ENCODE measurements at regions not wholly inside any gene's neighbourhood (a gene's known extent, or its start where the extent isn't known, plus 50 kb on each side); places are given as distances from the start of the nearest gene placed in this dataset.

DNA sequence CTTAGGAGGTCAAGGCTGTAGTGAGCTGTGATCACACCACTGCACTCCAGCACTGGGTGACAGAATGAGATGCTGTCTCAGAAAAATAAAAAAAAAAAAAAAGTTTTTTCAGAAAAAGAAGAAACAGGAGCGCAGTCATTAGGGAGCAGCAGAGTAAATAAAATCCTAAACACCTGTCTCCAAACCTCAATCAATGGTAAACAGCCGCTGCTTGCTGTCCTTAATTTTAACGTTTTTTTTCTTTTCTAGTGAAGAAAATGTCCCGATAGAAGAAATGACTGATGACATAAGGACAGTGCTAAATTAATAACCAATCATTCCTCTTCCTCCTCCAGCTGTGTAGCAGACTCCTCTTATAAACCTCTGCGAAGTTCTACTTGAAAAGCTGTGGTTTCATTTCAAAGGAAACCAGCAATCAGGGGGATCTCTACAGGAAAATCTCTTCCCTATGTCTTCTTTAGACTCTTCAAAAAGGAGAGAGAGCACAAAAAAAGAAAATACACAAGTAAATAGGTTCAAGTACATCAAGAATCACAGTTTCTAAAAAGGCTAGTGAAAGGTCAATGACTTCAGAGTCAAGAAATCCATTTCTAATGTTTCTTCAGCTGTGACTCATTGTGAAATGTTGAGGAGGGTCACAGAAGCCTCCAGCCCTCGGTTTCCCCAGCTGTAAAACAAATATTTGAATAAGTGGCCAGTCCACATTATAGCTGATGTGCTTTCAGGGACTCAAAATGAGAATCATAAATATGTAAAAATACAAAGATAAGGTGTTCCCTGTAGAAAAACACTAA, 127.6 kb downstream of the TMCO5A start:
- Histone ChIP-seq H3K27me3 (no peaks in the 10 kb centered on the region), H3K36me3 (no peaks in the 10 kb centered on the region), H3K9me3 (no peaks in the 10 kb centered on the region), H3K4me1 (ENCODE audit: insufficient read depth) (no peaks in the 10 kb centered on the region), H3K27ac (no peak overlapping the region), H3K4me3 (no peak overlapping the region)
- no peak for DNase-seq
- 33 to 43% (median 34%) methylated on average over 6 of the region's 6 CpGs for WGBS, 3 donors
- no peak for TF ChIP-seq CTCF (IDR thresholded peaks at IDR 0.05)
- no peak for TF ChIP-seq EP300 (IDR thresholded peaks at IDR 0.05)
- TF ChIP-seq POLR2A (IDR thresholded peaks at IDR 0.05): no peak
- intact Hi-C loops (cut with DNase I): loop anchor here in 1 of 4 donors (10.0 kb wide), 1 partner anchor 193 kb away; the partner anchor contains the start of gene SPRED1

GRCh38 chr15:38062696-38063095, 128.3 kb downstream of the TMCO5A start:
- Histone ChIP-seq H3K27ac (no peak overlapping the region), H3K4me3 (no peak overlapping the region), H3K4me1 (ENCODE audit: insufficient read depth) (no peaks in the 10 kb centered on the region), H3K36me3 (no peaks in the 10 kb centered on the region), H3K9me3 (no peaks in the 10 kb centered on the region), H3K27me3 (no peaks in the 10 kb centered on the region)
- intact Hi-C loops (cut with DNase I): loop anchor here in 1 of 4 donors (10.0 kb wide), 1 partner anchor 192 kb away; the partner anchor contains the start of gene SPRED1
- TF ChIP-seq CTCF (IDR thresholded peaks at IDR 0.05) (no peak), EP300 (IDR thresholded peaks at IDR 0.05) (no peak), POLR2A (IDR thresholded peaks at IDR 0.05) (no peak)
- no peak for DNase-seq
- 13 to 24% (median 22%) methylated on average over 7 of the region's 7 CpGs for WGBS, 3 donors

DNA sequence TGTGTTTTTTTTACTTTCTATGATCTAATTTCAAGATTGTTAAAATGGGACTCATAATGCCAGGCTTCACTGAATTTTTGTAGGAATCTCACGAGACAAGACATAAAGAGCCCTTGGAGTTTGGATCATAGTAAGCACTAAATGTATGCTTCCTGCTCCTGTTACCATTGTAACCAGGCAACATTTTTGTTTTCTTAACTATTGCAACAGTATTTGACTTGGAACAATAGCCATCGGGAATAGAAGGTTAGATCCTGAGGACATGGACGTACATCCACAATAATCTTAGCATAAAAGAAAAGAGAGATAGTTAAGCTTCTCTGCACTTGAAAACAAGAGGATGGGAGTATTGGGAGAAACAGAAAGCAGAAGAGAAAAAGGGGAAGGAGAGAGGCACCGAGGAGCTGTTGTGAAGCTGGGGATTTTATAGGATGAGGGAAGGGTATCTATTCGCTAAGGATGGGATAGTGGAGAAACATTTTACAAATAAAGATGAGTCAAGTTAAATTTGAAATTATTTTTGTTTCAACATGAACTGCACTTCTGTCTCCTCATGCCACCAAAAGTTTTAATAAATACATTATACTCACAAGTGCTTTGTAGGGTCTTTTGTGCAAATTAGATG, 131.4 kb downstream of the TMCO5A start:
- WGBS, 3 donors: 86 to 92% (median 88%) methylated on average over 5 of the region's 5 CpGs
- Histone ChIP-seq H3K9me3 (no peaks in the 10 kb centered on the region), H3K4me3 (no peak overlapping the region), H3K27ac (no peak overlapping the region), H3K27me3 (no peaks in the 10 kb centered on the region), H3K36me3 (no peaks in the 10 kb centered on the region), H3K4me1 (ENCODE audit: insufficient read depth) (peaks cover 2% of the 10 kb centered on the region)
- intact Hi-C loops (cut with DNase I): loop anchor here in 1 of 4 donors (10.0 kb wide), 1 partner anchor 189 kb away; the partner anchor contains the start of gene SPRED1
- no peak for TF ChIP-seq POLR2A (IDR thresholded peaks at IDR 0.05)
- no peak for TF ChIP-seq EP300 (IDR thresholded peaks at IDR 0.05)
- no peak for TF ChIP-seq CTCF (IDR thresholded peaks at IDR 0.05)
- DNase-seq: no peak

- intact Hi-C loops (cut with DNase I): loop anchor here in 1 of 4 donors (10.0 kb wide), 1 partner anchor 188 kb away; the partner anchor contains the start of gene SPRED1
- WGBS, 3 donors: 30 to 43% (median 32%) methylated on average over 3 of the region's 3 CpGs
- peaks cover 2% of the 10 kb centered on the region for H3K4me1 ChIP-seq (ENCODE audit: insufficient read depth)
- H3K27ac ChIP-seq: no peak overlapping the region
- H3K4me3 ChIP-seq: no peak overlapping the region
- TF ChIP-seq CTCF (IDR thresholded peaks at IDR 0.05) (no peak), EP300 (IDR thresholded peaks at IDR 0.05) (no peak), POLR2A (IDR thresholded peaks at IDR 0.05) (no peak)
- H3K36me3 ChIP-seq: no peaks in the 10 kb centered on the region
- no peaks in the 10 kb centered on the region for H3K27me3 ChIP-seq
- H3K9me3 ChIP-seq: no peaks in the 10 kb centered on the region
- no peak for DNase-seq
Measured at GRCh38 chr15:38066612-38067011, 132.2 kb downstream of the TMCO5A start.

All from ovary (tissue), 7 donors.